Sciatic nerve (tissue), 2 donors: ENCODE measurements at regions not wholly inside any gene's neighbourhood (a gene's known extent, or its start where the extent isn't known, plus 50 kb on each side); places are given as distances from the start of the nearest gene placed in this dataset. TPM values are rescaled to one million over a fixed set of nuclear protein-coding genes. Genes with fewer than 3 reads are reported as not detected.
"Not testable (repeated sequence)": the region's sequence is repeated elsewhere in the genome, so short reads cannot be mapped to it uniquely, and the experiment has no call there.

Experiments used
- ATAC-seq: fragments of 200-7000 bp; cut with Tn5 transposase; one replicate; pipeline ENCODE4 v1.9.1; 2020; ENCODE audit warnings: mild to moderate bottlenecking, moderate library complexity
- DNase-seq: peaks from one replicate; pipeline ENCODE4 v3.0.0-alpha.2; 2020; ENCODE audit warnings: low spot score
- intact Hi-C: fragments of 100-400 bp; cut with DNase I; formaldehyde crosslinking; loops from one replicate; pipeline ENCODE4 v1.14.2; 2022
- microRNA-seq: library from miRNA; unstranded; fragments of <30 nt; microRNA quantifications from one replicate; pipeline ENCODE4 v1.2.0, GENCODE V29; 2020
- donor health status: DM: no; HTN: no; CAD: no.
- donor health status: DM: no; HTN: no; CAD: no.

- DNase-seq (no peak), ATAC-seq (no peak)
- intact Hi-C loops: no loop called here
Observed at GRCh38 chr21:20877976-20878375, 120.2 kb upstream of the NCAM2 start.

DNA sequence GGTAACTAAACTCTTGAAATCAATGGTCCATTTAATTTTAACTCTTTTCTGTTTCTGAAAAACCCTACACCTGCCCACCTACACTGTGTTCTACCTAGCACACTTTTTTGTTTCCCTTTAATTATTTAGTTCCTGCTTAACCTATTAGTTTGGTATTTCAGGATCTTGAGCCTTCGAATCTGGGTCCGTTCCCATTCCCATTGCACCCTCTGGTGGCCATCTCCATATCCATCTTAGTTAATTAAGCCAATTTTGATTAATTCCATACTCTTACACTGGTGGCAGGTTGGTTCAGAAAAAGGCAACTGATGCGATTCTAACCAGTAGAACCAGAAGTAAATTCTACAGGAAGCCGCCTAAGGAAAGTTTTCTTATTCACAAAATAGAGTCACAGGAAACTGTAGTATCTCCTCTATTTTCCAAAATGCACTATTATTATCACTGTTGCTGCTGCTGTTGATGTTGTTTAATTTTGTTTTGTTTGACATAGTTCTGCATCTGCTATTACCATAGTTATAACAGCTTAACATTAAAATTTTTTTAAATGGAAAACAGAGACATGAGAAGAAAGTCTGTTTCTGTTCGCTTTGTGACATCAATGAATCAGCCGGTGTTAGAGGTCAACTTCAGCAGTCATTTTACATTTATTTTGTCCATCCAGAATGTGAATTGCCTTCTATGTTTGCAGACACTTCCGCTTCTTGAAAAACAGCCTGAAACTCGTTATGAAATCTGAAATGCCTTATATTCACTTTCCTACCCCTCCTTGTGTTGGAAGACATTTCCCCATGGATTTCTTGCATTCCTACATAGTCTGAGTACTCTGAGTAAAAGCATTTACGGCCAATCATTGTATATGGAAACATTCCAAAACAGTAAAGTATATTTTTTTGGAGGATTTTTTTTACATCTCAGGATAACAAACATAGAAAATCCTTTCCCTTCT, 115.5 kb upstream of the NCAM2 start:
- intact Hi-C loops: no loop called here
- ATAC-seq: peak; percentile 26
- DNase-seq: peak; percentile 60

DNA sequence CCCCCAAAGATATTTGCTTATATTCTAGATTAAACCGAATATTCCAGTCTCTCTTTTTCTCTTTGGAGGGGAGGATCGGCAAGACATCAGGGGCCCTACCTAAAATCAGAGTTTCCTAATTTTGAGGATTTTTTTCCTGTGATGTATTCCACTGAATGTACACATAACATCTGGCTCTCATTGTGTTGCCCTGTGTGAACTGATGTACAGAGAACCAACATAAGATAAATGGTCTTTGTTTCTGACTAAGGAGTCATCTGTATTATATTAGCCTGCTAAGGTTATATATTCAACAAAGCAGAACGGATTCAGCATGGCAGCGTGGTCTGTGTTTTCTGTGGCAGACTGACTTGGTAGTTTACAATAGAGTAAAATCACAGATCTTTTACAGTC, 114.8 kb upstream of the NCAM2 start:
- ATAC-seq (no peak), DNase-seq (no peak)
- intact Hi-C loops: no loop called here

GRCh38 chr21:20902511-20902910, 95.7 kb upstream of the NCAM2 start:
- no peak for DNase-seq
- intact Hi-C loops: no loop called here
- ATAC-seq: peak; percentile 91

GRCh38 chr21:20902998-20903397, 95.2 kb upstream of the NCAM2 start:
- ATAC-seq (peak; percentile 33), DNase-seq (no peak)
- intact Hi-C loops: no loop called here

- intact Hi-C loops, DNase-seq, ATAC-seq: not testable (repeated sequence)
Observed at GRCh38 chr21:20927555-20927954, 70.7 kb upstream of the NCAM2 start.

DNA sequence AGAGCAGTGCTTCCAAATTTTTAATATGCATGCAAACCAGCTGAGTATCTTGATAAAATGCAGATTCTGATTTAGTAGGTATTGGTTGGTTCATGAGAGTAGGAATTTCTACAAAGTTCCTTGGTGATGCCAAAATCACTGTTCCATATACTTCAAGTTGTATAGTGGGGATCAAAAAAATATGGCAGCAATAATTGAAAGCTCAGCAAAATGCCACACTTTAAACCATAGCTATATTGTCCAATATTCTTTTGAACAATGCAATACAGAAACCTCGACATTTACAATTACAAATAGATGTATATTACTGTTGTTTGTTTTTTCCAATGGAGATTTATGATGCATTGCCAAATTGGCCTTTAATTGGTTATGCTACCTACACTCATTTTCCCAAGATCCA, 55.7 kb upstream of the NCAM2 start:
- no peak for ATAC-seq
- no peak for DNase-seq
- intact Hi-C loops: no loop called here

DNA sequence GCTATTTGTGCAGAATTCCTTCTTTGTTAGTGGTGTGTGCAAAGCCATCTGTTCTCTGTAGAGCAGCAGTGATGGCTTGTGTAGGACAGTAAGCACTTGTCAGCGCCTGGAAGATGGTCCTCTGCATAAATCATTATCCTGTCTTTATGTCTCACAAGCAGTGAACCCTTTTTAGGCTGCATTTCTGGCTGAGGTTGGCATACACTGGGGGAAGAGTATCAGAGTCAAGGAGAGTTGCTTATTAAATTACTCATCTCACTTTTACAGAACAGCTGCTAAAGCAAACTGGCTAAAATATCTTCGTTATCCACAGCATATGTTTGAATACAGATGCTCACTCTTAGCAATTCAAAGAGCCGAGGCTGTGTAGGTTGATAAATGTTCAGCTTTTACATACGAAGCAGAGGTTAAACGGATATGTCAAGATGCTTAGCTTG, 54.6 kb upstream of the NCAM2 start:
- DNase-seq (no peak), ATAC-seq (no peak)
- intact Hi-C loops: no loop called here

DNA sequence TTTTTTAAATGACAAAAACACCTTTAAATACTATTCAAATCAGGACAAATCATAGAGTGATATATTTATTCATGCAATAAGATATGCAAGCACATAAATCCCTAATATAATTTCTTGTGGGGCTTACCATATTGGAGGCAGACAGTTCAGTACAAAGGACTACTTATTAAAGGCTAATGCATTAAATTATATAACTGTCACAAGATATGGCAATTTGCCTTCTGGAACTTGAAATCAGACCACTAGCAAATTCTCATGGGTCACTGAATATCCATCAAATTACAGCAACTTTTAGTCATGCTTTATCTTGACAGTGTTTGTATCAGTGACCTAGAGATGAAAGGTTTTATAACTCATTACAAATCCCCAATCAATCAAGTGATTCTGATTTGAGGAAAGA, 54.1 kb upstream of the NCAM2 start:
- ATAC-seq: no peak
- no peak for DNase-seq
- intact Hi-C loops: no loop called here

DNA sequence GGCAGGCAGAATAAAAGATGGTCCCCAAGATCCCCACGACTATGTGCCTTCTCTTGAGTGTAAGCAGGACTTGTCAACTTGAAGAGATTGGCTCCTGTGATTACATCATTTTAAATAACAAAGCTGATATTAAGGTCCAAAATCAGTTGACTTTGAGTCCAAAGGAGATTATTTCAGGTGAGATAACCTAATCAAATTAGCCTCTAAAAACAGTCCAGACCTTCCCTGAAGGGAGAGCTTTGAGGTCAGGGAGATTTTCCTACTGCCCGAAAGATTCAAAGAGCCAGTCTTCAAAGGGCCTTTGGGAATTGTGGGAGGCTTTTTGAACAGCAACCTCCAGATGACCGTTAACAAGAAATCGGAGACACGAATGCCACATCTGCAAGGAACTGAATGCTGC, 51.5 kb upstream of the NCAM2 start:
- intact Hi-C loops: no loop called here
- no peak for DNase-seq
- peak; percentile 24 for ATAC-seq

Small RNA genes in the stretch of these regions (microRNA-seq; reads per million reads assigned to microRNA genes)
- not detected for gene MIR548X
